VCaP (cell line): ENCODE measurements at regions not wholly inside any gene's neighbourhood (a gene's known extent, or its start where the extent isn't known, plus 50 kb on each side); places are given as distances from the start of the nearest gene placed in this dataset.
A peak's percentile ranks its signal among the peaks of the same experiment; 100 is the strongest.
"Not testable (repeated sequence)": the region's sequence is repeated elsewhere in the genome, so short reads cannot be mapped to it uniquely, and the experiment has no call there.

Experiments used
- H3K27ac ChIP-seq: fragments of 450-650 bp; 2 replicates; pipeline ENCODE4 v1.5.1; 2017
- TF ChIP-seq, protein P1 (sequence below): fragments of 450-650 bp; conservative IDR thresholded peaks from 2 replicates; pipeline ENCODE4 v1.5.1; 2017; ENCODE audit warnings: mild to moderate bottlenecking, moderate library complexity

DNA sequence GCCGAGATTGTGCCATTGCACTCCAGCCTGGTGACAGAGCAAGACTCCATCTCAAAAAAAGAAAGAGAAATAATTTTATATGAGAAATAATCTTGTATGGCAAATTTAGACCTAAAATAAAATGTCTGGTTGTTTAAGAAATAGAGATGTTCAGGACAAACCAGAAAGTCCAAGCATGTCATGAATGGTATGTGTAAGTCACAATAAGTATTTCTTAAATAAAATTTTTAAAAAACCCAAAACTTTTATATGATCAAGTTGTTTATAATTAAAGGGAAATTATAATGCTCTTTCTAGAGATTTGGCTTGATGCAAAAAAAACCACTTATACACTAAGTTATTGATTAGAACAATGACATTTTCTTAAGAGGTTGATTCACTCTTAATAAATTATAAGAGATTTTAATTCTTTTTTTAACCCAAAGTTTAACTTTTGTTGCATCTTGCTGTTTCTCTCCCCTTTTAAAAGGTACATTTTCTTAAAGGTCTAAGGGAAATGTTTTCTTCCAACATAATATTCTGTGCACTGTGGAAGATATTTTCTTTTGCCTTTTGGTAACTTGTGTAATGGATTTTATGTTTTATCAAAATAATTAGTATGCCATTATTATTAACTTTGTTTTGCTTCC is 105.7 kb downstream of the RTP4 start:
- H3K27ac ChIP-seq: no peak overlapping the region
- TF ChIP-seq, protein P1, sequence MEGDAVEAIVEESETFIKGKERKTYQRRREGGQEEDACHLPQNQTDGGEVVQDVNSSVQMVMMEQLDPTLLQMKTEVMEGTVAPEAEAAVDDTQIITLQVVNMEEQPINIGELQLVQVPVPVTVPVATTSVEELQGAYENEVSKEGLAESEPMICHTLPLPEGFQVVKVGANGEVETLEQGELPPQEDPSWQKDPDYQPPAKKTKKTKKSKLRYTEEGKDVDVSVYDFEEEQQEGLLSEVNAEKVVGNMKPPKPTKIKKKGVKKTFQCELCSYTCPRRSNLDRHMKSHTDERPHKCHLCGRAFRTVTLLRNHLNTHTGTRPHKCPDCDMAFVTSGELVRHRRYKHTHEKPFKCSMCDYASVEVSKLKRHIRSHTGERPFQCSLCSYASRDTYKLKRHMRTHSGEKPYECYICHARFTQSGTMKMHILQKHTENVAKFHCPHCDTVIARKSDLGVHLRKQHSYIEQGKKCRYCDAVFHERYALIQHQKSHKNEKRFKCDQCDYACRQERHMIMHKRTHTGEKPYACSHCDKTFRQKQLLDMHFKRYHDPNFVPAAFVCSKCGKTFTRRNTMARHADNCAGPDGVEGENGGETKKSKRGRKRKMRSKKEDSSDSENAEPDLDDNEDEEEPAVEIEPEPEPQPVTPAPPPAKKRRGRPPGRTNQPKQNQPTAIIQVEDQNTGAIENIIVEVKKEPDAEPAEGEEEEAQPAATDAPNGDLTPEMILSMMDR: no peak

DNA sequence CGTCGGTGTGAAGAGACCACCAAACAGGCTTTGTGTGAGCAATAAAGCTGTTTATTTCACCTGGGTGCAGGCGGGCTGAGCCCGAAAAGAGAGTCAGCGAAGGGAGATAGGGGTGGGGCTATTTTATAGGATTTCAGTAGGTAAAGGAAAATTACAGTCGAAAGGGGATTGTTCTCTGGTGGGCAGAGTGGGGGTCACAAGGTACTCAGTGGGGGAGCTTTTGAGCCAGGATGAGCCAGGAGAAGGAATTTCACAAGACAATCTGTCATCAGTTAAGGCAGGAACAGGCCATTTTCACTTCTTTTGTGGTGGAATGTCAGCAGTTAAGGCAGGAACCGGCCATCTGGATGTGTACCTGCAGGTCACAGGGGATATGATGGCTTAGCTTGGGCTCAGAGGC is 98.1 kb downstream of the RTP4 start:
- not testable (repeated sequence) for H3K27ac ChIP-seq

GRCh38 chr3:187465503-187465902 is 97.3 kb downstream of the RTP4 start:
- no peak overlapping the region for H3K27ac ChIP-seq
- TF ChIP-seq, protein P1: no peak

GRCh38 chr3:187464682-187465081 is 96.5 kb downstream of the RTP4 start:
- no peak overlapping the region for H3K27ac ChIP-seq
- TF ChIP-seq, protein P1: no peak

GRCh38 chr3:187458921-187459320 is 90.7 kb downstream of the RTP4 start:
- no peak overlapping the region for H3K27ac ChIP-seq
- TF ChIP-seq, protein P1: no peak

DNA sequence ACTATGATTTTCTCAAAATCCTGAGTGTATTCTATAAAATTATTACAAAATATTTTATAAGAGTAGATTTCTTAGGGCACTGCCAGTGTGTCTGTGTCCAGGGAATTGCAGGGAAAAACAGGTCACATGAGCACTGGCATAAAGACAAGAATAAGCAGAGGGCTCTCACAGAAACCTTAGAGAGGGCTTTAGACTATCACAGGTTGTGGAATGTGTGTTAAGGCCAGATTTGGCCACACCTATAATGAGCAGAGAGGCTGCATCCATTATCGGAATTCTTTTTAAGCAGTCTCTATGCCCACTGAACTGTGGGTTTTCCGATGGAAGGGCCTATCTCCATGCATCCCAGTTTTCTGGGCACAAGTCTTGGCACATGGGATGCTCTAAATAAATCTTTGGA is 90.2 kb downstream of the RTP4 start:
- TF ChIP-seq, protein P1: no peak
- no peak overlapping the region for H3K27ac ChIP-seq

DNA sequence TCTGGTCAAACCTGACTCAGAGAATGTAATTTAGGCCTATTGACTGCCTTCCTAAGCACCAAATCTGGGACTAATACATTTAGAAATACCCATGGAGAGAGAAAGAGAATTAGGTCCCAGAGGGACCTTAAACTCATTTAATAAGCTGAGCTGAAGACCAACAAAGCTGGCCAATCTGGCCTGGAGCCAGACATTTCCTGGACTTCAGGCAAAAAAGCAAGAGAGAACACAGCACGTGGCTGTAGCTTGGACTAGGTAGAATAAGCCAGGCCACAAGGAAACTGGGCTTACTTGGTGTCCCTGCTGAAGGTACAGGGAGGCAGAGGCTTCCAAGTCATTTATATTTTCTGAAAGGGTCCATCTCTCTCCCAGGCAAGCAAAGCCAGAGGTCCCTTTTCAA is 88.1 kb downstream of the RTP4 start:
- TF ChIP-seq, protein P1: no peak

DNA sequence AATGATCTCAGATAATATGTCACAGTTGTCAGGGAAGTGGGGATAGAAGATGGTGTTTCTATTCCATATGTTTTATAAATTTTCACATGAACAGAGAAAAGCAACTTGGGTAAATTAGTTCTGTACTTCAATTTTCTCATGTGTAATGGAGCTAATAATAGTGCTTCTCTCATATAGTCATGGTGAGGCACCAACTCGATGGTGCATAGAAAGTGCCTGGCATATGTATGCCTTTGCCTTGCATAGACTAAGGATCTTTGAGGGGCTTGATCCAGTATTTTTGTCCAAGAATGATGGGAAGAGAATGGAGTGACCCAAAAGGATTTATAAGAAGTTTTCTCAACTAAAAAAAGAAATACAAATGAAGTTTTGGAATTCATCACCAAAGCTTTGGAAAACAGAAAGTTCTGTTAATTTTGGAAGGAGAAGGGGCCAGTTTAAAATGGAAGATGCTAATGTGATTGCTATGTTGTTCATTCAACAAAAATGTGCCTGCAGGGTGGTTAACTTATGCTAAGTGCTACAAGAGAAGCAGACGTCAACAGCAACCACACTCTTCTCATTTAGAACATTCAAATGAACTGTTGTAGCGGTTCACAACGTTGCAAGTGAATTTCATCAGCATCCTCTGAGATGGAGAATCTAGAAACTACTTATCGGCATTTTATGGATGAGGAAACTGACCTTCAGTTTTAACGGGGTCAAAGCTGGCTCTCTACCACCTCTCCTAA is 86.1 kb downstream of the RTP4 start:
- H3K27ac ChIP-seq: no peak overlapping the region
- TF ChIP-seq, protein P1: no peak

More for the DNA sequence above, 88.1 kb downstream of the RTP4 start:
- peak overlapping the region; percentile 62 for H3K27ac ChIP-seq
